ENCODE measurements at regions not wholly inside any gene's neighbourhood (a gene's known extent, or its start where the extent isn't known, plus 50 kb on each side); places are given as distances from the start of the nearest gene placed in this dataset.

GRCh38 chr5:3660630-3661029, 65.0 kb downstream of the IRX1 start:
- Histone ChIP-seq H3K4me1 (ENCODE audit: control insufficient read depth in 1 of 2, low read depth in 2 of 2) (no peaks in the 10 kb centered on the region), H3K27ac (no peak overlapping the region), H3K4me3 (no peak overlapping the region), H3K36me3 (no peaks in the 10 kb centered on the region), H3K9me3 (no peaks in the 10 kb centered on the region), H3K27me3 (replicated peaks; ENCODE audit: insufficient read depth) (no peaks in the 10 kb centered on the region)
- no peak for TF ChIP-seq CTCF (IDR thresholded peaks at IDR 0.05)
- DNase-seq (ENCODE audit: low spot score) (no peak), ATAC-seq (ENCODE audit: insufficient number of reproducible peaks, low FRiP score, low read depth) (no peak)

DNA sequence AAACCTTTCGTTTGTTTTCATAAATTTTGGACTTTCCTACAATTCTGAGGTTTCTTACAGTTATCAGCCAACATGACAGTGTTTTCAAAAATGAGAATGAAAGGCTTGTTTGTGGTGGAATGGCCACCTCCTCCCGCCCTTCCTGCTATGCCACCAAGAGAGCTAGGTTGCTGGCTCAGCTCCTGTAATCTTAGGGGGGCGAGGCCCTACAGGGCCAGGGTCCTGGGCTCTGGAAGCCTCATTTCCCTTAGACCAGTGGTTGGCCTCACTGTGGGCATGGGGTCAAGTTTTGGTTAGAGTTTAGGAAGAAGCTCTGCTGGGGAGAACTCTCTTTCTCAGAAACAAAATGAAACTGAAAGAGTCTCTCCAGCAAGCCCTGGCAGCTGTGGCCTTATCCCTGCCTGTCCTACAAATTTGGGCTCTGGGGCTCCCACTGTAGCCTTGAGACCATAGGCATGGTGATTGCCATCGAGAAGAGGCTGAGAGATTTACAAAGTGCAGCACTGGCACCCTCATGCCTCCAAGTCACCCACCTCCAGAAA, 66.2 kb downstream of the IRX1 start:
- H3K27me3 ChIP-seq (replicated peaks; ENCODE audit: insufficient read depth) = no peaks in the 10 kb centered on the region
- no peak overlapping the region for H3K27ac ChIP-seq
- H3K9me3 ChIP-seq = no peaks in the 10 kb centered on the region
- H3K4me3 ChIP-seq = no peak overlapping the region
- DNase-seq (ENCODE audit: low spot score) (no peak), ATAC-seq (ENCODE audit: insufficient number of reproducible peaks, low FRiP score, low read depth) (no peak)
- no peaks in the 10 kb centered on the region for H3K4me1 ChIP-seq (ENCODE audit: control insufficient read depth in 1 of 2, low read depth in 2 of 2)
- H3K36me3 ChIP-seq = no peaks in the 10 kb centered on the region
- TF ChIP-seq CTCF (IDR thresholded peaks at IDR 0.05) = no peak

GRCh38 chr5:3662344-3662743, 66.7 kb downstream of the IRX1 start:
- H3K4me1 ChIP-seq (ENCODE audit: control insufficient read depth in 1 of 2, low read depth in 2 of 2) = no peaks in the 10 kb centered on the region
- H3K27ac ChIP-seq = no peak overlapping the region
- TF ChIP-seq CTCF (IDR thresholded peaks at IDR 0.05) = no peak
- no peaks in the 10 kb centered on the region for H3K36me3 ChIP-seq
- H3K27me3 ChIP-seq (replicated peaks; ENCODE audit: insufficient read depth) = no peaks in the 10 kb centered on the region
- H3K9me3 ChIP-seq = no peaks in the 10 kb centered on the region
- no peak overlapping the region for H3K4me3 ChIP-seq
- DNase-seq (ENCODE audit: low spot score) (no peak), ATAC-seq (ENCODE audit: insufficient number of reproducible peaks, low FRiP score, low read depth) (no peak)

GRCh38 chr5:3671337-3671736, 75.7 kb downstream of the IRX1 start:
- H3K36me3 ChIP-seq = no peaks in the 10 kb centered on the region
- ATAC-seq (ENCODE audit: insufficient number of reproducible peaks, low FRiP score, low read depth) (no peak), DNase-seq (ENCODE audit: low spot score) (no peak)
- no peaks in the 10 kb centered on the region for H3K9me3 ChIP-seq
- H3K4me3 ChIP-seq = no peak overlapping the region
- H3K27ac ChIP-seq = no peak overlapping the region
- H3K4me1 ChIP-seq (ENCODE audit: control insufficient read depth in 1 of 2, low read depth in 2 of 2) = no peaks in the 10 kb centered on the region
- no peak for TF ChIP-seq CTCF (IDR thresholded peaks at IDR 0.05)
- H3K27me3 ChIP-seq (replicated peaks; ENCODE audit: insufficient read depth) = no peaks in the 10 kb centered on the region

DNA sequence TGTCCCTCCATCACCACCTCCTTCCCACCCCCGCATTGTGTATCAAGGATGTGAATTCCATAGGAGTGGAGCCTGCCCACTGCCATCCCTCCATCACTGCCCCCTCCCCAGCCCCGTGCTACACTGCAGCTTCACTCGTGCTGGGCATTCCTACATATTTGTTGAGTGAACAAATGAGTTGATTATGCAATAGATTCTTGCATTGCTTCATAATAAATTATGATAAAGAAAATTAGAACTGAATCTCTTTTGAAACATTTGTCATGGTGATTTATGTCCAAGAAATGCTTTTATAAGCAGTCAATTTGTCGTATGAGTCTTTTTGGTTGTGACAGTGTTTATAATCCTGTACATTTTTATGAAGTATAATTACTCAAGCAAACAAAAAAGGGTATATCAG, 83.2 kb downstream of the IRX1 start:
- Histone ChIP-seq H3K27ac (no peak overlapping the region), H3K9me3 (no peaks in the 10 kb centered on the region), H3K36me3 (no peaks in the 10 kb centered on the region), H3K4me3 (no peak overlapping the region), H3K27me3 (replicated peaks; ENCODE audit: insufficient read depth) (no peaks in the 10 kb centered on the region), H3K4me1 (ENCODE audit: control insufficient read depth in 1 of 2, low read depth in 2 of 2) (no peaks in the 10 kb centered on the region)
- ATAC-seq (ENCODE audit: insufficient number of reproducible peaks, low FRiP score, low read depth) (no peak), DNase-seq (ENCODE audit: low spot score) (no peak)
- no peak for TF ChIP-seq CTCF (IDR thresholded peaks at IDR 0.05)

Measured in thoracic aorta (tissue), 2 donors.